ENCODE measurements at regions not wholly inside any gene's neighbourhood (a gene's known extent, or its start where the extent isn't known, plus 50 kb on each side); places are given as distances from the start of the nearest gene placed in this dataset.
"Not testable (repeated sequence)": the region's sequence is repeated elsewhere in the genome, so short reads cannot be mapped to it uniquely, and the experiment has no call there.

GRCh38 chr6:141183368-141183767 is 949.4 kb upstream of the GJE1 start:
- in situ Hi-C loops (cut with MboI; ENCODE audit: low pct_unique_long_range_greater_than_20kb, low sequenced_read_pairs), result no loop called here
- DNase-seq, result no peak

- in situ Hi-C loops (cut with MboI; ENCODE audit: low pct_unique_long_range_greater_than_20kb, low sequenced_read_pairs); DNase-seq: not testable (repeated sequence)
These were observed 957.3 kb upstream of the GJE1 start for GRCh38 chr6:141175458-141175857.

GRCh38 chr6:141174932-141175331 is 957.8 kb upstream of the GJE1 start:
- no peak for DNase-seq
- in situ Hi-C loops (cut with MboI; ENCODE audit: low pct_unique_long_range_greater_than_20kb, low sequenced_read_pairs), result no loop called here

GRCh38 chr6:141173529-141173928 is 959.2 kb upstream of the GJE1 start:
- in situ Hi-C loops (cut with MboI; ENCODE audit: low pct_unique_long_range_greater_than_20kb, low sequenced_read_pairs), result no loop called here
- DNase-seq, result no peak

GRCh38 chr6:141169419-141169818 is 963.3 kb upstream of the GJE1 start:
- DNase-seq, result no peak

GRCh38 chr6:141167945-141168344 is 964.8 kb upstream of the GJE1 start:
- DNase-seq, result no peak
- in situ Hi-C loops (cut with MboI; ENCODE audit: low pct_unique_long_range_greater_than_20kb, low sequenced_read_pairs), result no loop called here

More at GRCh38 chr6:141169419-141169818, 963.3 kb upstream of the GJE1 start:
- in situ Hi-C loops (cut with MboI; ENCODE audit: low pct_unique_long_range_greater_than_20kb, low sequenced_read_pairs), result no loop called here

GRCh38 chr6:141165002-141165665 is 967.6 kb upstream of the GJE1 start:
- DNase-seq, result no peak
- in situ Hi-C loops (cut with MboI; ENCODE audit: low pct_unique_long_range_greater_than_20kb, low sequenced_read_pairs), result no loop called here

GRCh38 chr6:141164042-141164743 is 968.5 kb upstream of the GJE1 start:
- no peak for DNase-seq
- in situ Hi-C loops (cut with MboI; ENCODE audit: low pct_unique_long_range_greater_than_20kb, low sequenced_read_pairs), result no loop called here

- in situ Hi-C loops (cut with MboI; ENCODE audit: low pct_unique_long_range_greater_than_20kb, low sequenced_read_pairs), result no loop called here
These were observed 969.6 kb upstream of the GJE1 start for GRCh38 chr6:141163107-141163506.

GRCh38 chr6:141158740-141159139 is 974.0 kb upstream of the GJE1 start:
- in situ Hi-C loops (cut with MboI; ENCODE audit: low pct_unique_long_range_greater_than_20kb, low sequenced_read_pairs), result no loop called here
- no peak for DNase-seq

More at GRCh38 chr6:141163107-141163506, 969.6 kb upstream of the GJE1 start:
- no peak for DNase-seq

- no peak for DNase-seq
- in situ Hi-C loops (cut with MboI; ENCODE audit: low pct_unique_long_range_greater_than_20kb, low sequenced_read_pairs), result no loop called here
These were observed 979.2 kb upstream of the GJE1 start for GRCh38 chr6:141153563-141153962.

- DNase-seq, result no peak
- in situ Hi-C loops (cut with MboI; ENCODE audit: low pct_unique_long_range_greater_than_20kb, low sequenced_read_pairs), result no loop called here
These were observed 979.8 kb upstream of the GJE1 start for GRCh38 chr6:141152951-141153350.

- in situ Hi-C loops (cut with MboI; ENCODE audit: low pct_unique_long_range_greater_than_20kb, low sequenced_read_pairs), result no loop called here
- no peak for DNase-seq
These were observed 980.9 kb upstream of the GJE1 start for GRCh38 chr6:141151710-141152417.

- DNase-seq, result no peak
- in situ Hi-C loops (cut with MboI; ENCODE audit: low pct_unique_long_range_greater_than_20kb, low sequenced_read_pairs), result no loop called here
These were observed 990.9 kb upstream of the GJE1 start for GRCh38 chr6:141141870-141142269.

GRCh38 chr6:141140905-141141304 is 991.8 kb upstream of the GJE1 start:
- no peak for DNase-seq
- in situ Hi-C loops (cut with MboI; ENCODE audit: low pct_unique_long_range_greater_than_20kb, low sequenced_read_pairs), result no loop called here

GRCh38 chr6:141139461-141139860 is 993.3 kb upstream of the GJE1 start:
- DNase-seq, result no peak
- in situ Hi-C loops (cut with MboI; ENCODE audit: low pct_unique_long_range_greater_than_20kb, low sequenced_read_pairs), result no loop called here

- in situ Hi-C loops (cut with MboI; ENCODE audit: low pct_unique_long_range_greater_than_20kb, low sequenced_read_pairs), result no loop called here
These were observed 998.0 kb upstream of the GJE1 start for GRCh38 chr6:141134723-141135122.

GRCh38 chr6:141133836-141134235 is 998.9 kb upstream of the GJE1 start:
- DNase-seq, result no peak
- in situ Hi-C loops (cut with MboI; ENCODE audit: low pct_unique_long_range_greater_than_20kb, low sequenced_read_pairs), result no loop called here

More at GRCh38 chr6:141134723-141135122, 998.0 kb upstream of the GJE1 start:
- DNase-seq, result no peak

GRCh38 chr6:141133346-141133745 is 999.4 kb upstream of the GJE1 start:
- DNase-seq, result no peak
- in situ Hi-C loops (cut with MboI; ENCODE audit: low pct_unique_long_range_greater_than_20kb, low sequenced_read_pairs), result no loop called here

GRCh38 chr6:141131616-141132015 is 1001.1 kb upstream of the GJE1 start:
- in situ Hi-C loops (cut with MboI; ENCODE audit: low pct_unique_long_range_greater_than_20kb, low sequenced_read_pairs), result no loop called here
- DNase-seq, result no peak
